Activated CD8-positive, alpha-beta memory T cell treated with anti-CD3 and anti-CD28 coated beads, Interleukin-2, amount 50 U/mL, for 48 hours (primary cell): ENCODE measurements at regions not wholly inside any gene's neighbourhood (a gene's known extent, or its start where the extent isn't known, plus 50 kb on each side); places are given as distances from the start of the nearest gene placed in this dataset.
"Not testable (repeated sequence)": the region's sequence is repeated elsewhere in the genome, so short reads cannot be mapped to it uniquely, and the experiment has no call there.

ENCODE experiments used
- DNase-seq: peaks from one replicate; pipeline ENCODE4 v3.0.0-alpha.2; 2020

DNA sequence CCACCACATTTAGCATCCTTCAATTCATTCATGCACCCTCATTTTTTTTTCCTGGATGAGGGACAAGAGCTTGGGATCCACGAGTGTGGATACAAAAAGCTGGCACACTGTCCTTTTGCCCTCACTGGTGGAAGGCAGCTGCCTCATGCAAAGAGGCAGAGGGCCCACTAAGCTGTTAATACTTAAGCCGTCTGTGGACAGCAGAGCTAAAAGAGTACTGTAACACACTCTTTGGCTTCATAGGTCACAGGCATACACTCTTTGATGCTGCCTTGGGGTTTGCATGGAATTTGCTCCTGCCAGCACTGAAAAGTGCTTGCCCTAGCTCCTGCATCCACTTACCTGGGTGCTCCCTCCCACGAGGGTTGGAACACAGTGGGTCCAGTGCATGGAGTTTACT is 978.4 kb upstream of the SPRY2 start:
- DNase-seq: no peak

GRCh38 chr13:81318231-81319019 is 977.5 kb upstream of the SPRY2 start:
- DNase-seq: no peak

GRCh38 chr13:81314461-81314860 is 973.5 kb upstream of the SPRY2 start:
- DNase-seq: no peak

DNA sequence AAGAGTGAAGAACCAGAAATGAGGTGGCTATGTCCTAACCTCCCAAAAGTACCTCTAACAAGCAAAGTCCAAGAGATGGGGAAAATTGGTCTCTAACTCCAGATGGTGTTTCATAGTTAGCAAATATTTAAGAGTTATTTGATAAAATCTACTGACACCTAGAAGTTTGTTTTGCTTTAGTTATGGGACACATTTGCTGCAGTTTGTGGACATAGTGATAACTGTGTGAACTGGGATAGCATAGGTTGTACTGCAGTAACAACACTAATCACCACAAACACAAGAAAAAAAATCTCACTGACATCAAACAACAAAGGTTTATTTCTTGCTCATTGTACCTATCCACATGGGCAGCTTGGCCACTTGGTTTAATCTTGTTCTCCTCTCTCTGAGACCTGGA is 965.0 kb upstream of the SPRY2 start:
- DNase-seq: no peak

DNA sequence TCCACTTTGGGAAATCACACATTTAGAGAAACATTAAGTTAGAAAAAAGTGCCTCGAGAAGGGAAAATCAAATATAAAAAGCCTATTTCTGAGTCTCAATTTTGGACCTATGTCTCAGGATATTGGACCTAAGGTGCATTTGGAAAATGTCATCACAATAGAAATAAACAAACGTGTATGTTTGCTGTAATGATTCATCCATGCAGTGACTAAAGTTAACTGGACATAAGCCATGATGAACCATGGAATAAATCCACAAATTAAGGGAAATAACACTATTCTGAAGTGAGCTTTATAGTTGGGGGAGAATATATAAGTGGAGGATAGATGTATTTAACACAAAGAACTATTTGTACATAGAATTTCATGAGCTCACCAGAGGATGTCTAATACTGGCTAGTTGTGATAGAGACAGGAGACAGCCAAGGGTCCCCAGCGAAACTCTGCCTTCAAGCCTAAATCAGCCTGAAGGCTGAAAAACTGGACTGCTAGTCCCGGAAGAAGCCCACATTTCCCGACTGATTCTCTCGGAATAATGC is 963.3 kb upstream of the SPRY2 start:
- no peak for DNase-seq

GRCh38 chr13:81302677-81303076 is 961.8 kb upstream of the SPRY2 start:
- DNase-seq: no peak

GRCh38 chr13:81302125-81302524 is 961.2 kb upstream of the SPRY2 start:
- no peak for DNase-seq

- no peak for DNase-seq
Observed at GRCh38 chr13:81295177-81295576, 954.3 kb upstream of the SPRY2 start.

DNA sequence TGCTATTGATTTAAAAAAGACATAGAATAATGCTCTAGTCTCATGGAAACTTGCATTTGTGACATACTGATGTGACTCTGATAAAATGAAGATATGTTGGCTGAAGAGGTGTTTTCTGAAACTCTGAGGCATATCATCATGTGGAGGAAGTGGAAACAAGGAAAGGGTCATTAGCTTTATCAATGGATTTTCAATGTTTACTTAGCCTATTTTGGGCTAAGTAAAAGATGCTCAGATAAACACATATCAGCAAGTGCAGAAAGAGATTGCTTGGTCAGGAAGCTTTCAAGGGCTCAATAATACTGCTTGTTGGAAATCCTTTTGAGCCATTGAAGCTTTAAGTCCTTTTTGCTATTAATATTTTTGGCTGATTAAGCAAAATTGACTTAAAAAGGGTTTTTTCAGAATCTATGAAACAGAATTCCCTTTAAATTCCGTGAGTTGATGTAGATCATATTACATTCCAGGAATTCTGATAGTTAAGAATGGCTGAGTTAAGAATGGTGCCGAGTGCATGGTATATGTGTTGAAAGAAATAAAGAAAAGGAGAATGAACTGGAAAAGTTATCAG is 952.8 kb upstream of the SPRY2 start:
- DNase-seq: no peak

GRCh38 chr13:81283561-81283960 is 942.6 kb upstream of the SPRY2 start:
- DNase-seq: no peak

- DNase-seq: no peak
Observed at GRCh38 chr13:81283062-81283461, 942.1 kb upstream of the SPRY2 start.

DNA sequence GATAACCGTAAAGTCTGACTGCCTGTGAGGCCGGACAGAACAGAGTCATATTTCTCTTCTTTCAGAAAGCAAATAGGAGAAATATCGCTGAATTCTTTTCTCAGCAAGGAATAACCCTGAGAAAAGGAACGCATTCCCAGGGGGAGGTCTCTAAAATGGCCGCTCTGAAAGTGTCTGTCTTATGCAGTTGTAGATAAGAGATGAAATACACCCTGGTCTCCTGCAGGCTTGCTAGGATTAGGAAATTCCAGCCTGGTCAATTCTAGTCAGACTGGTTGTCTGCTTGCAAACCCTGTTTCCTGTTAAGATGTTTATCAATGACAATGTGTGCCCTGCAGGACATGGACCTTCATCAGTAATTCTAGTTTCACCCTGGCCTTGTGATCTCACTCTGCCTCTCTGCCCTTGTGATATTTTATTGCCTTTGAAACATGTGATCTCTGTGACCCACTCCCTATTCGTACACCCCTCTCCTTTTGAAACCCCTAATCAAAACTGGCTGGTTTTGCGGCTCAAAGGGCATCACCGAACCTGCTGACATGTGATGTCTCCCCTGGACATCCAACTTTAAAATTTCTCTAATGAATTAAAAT is 934.8 kb upstream of the SPRY2 start:
- no peak for DNase-seq

DNA sequence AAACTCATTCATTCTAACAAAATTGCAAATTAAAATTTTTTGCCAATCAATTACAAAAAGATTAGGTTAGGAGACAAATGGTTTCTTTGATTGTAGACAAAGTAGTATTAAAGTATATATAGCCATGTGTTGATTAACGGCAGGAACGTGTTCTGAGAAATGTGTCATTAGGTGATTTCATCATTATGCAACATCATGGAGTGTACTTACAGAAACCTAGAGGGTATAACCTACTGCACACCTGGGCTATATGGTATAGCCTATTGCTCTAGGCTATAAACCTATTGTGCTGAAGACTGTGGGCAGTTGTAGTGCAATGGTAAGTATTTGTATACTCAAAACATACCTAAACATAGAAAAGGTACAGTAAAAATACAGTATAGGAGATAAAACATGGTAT is 906.8 kb upstream of the SPRY2 start:
- DNase-seq: no peak

DNA sequence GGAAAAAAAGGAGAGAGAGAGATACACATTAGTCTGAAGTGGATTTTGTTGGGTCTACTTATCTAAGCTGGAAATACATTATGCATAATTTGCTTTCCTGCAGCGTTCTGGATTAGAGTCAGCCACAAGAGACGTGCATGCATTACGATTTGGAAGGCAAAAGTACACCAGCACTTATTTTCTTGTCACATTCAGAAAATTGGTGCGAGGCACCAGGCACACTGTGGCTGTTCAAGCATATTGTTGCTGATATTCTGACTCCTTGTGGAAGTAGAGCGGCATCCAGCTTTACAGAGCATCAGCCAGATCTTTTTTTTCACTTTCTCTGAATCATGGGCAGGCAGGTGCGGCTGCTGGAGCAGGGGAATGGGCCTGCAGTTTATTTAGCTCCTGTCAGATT is 905.6 kb upstream of the SPRY2 start:
- DNase-seq: no peak

DNA sequence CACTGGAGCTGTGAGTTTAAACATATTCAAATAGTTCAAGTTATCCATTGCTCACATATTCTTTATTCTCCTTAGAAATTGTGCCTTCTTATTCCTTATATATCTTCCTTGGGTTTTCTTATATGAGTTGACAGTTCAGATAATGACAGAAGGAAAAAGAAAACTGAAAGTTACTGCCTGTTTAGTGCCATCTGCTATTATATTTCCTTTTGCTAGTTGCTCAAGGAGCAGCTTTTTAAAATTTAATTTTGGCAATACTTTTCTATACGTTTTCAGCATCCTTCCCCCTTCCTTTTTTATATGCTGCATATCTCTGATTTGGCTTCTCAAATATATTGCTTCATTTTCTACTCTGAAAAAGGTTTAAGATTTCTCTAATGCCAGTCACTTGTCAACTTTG is 903.1 kb upstream of the SPRY2 start:
- no peak for DNase-seq

DNA sequence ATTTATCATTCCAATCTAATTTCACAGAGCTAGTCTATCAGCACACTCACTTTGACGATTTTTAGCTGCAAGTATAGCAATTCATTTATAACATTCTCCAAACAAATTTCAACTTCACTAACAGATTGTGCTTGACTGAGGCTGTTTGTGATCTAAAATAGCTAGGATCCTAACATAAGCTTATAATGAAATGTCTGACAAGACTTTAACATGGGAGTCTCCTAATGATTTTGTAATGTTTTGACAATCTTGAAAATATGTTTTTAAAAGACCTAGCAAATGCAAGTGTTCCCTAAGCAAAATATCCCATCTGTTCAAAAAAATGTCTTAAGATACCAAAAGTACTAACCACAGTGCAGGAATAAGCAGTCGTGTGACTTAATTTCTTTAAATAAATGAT is 889.5 kb upstream of the SPRY2 start:
- DNase-seq: no peak

GRCh38 chr13:81226830-81227229 is 885.9 kb upstream of the SPRY2 start:
- DNase-seq: not testable (repeated sequence)

DNA sequence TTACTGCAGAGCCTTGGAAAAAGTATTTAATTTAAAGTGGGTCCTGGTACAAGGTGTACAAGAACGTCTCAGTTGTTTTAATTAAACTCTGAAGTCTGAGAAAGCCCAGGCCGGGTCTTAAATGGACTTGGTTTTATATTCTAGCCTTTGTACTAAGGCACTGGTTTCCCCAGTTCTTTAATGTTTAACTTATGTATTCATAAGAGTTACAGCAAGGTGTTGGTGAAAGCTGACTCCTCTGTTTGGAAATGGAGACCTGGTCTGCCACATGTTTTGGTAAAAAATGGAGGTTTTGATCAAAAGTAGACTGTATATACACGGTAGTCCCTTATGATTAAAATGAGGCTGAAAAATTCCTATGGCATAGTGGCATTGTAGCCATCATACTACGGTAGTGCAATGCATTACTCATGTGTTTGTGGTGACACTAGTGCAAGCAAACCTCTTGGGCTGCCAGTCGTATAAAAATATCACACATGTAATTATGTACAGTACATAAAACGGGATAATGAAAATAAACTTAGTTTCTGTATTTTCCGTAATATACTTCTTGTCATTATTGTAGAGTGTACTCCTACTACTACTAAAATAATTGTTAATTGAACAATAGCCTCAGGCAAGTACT is 883.4 kb upstream of the SPRY2 start:
- DNase-seq: no peak

DNA sequence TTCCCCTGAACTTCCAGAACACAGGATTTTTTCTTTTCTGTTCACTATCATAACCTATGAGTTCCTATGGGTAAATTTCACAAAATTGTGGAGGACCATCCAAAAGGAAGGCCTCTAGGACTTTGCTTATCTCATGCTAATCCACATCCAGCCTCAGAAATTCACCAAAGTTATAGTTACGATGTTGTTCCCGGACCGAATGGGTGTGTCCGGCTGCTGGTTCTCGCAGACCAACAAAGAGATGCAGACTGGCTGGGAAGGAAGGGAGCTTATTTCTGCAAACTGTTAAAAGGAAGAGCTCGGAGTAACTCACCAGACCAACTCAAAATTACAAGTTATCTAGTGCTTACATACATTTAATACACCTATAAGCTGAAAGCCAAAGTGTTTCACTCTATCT is 882.9 kb upstream of the SPRY2 start:
- no peak for DNase-seq

GRCh38 chr13:81211713-81212112 is 870.8 kb upstream of the SPRY2 start:
- DNase-seq: no peak

- no peak for DNase-seq
Observed at GRCh38 chr13:81207636-81208035, 866.7 kb upstream of the SPRY2 start.

- no peak for DNase-seq
Observed at GRCh38 chr13:81207231-81207630, 866.3 kb upstream of the SPRY2 start.

DNA sequence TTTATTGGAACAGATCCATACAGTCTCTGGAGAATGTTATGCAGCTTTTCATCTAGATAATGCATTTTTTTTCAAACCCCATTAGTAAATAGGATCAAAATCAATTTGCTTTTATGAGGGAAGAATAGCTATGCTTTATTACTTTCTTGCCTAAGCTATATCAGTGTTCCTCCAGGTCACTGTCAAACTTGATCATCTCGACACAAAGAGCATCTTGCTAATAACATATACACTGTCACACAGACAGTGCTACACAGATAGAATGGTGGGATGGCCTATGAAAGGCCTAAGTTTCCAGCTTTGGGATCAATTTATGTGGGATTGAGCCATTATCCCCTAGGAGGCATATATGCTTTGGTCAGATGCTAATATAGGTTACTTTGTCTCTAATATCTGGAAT is 862.9 kb upstream of the SPRY2 start:
- DNase-seq: no peak

DNA sequence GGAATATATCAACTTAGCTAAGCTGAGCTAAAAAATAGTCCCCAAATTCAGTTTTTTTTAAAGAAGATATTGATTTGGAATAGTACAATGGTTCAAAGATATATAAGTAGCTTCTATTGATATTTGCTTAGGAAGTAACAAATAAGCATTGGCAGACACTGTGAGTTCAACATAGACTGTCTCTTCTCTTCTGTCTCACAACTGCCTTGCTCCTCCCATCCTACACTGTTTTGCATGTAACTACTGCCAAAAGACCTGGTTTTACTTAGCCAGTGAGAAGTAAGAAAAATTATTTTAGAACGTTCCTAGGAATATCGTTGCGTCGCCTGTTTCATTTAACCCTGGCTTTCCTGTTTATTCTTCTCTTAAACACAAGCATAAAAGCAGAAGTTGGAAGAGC is 859.0 kb upstream of the SPRY2 start:
- no peak for DNase-seq
